IMR-90 (cell line): ENCODE measurements at regions not wholly inside any gene's neighbourhood (a gene's known extent, or its start where the extent isn't known, plus 50 kb on each side); places are given as distances from the start of the nearest gene placed in this dataset.

Experiments
- ATAC-seq: fragments of 200-7000 bp; cut with Tn5 transposase; 2 replicates; pipeline ENCODE4 v1.9.1; 2020; ENCODE audit warnings: low read depth, mild to moderate bottlenecking, moderate library complexity
- BruUV-seq: library from RNA; stranded (reverse); fragments of 400-500 nt; replicated peaks from 2 replicates; lab custom pipeline; 2021; lab: Mats Ljungman, UMichigan
- CTCF ChIA-PET: fragments of 300-600 bp; formaldehyde crosslinking; extraction: SDS; loops from one replicate; lab custom pipeline; 2021; ENCODE audit warnings: antibody characterized with exemption; lab: Yijun Ruan, JAX
- POLR2A ChIA-PET: fragments of 300-600 bp; sonication (Branson Sonifier 250); formaldehyde crosslinking; loops from one replicate; lab custom pipeline; 2022; ENCODE audit warnings: antibody characterized with exemption; ENCODE audit not compliant: unreplicated experiment; lab: Charles Lee
- DNase-seq: peaks from one replicate; pipeline ENCODE4 v3.0.0; 2013
- H2AFZ ChIP-seq: replicated peaks from 2 replicates; pipeline ENCODE3; 2013; ENCODE audit warnings: low read length, mild to moderate bottlenecking; ENCODE audit not compliant: poor library complexity
- H2AK5ac ChIP-seq: 2 replicates; pipeline ENCODE4 v1.6.1; 2013; ENCODE audit warnings: low read depth, low read length, inconsistent platforms
- H2AK9ac ChIP-seq: replicated peaks from 2 replicates; pipeline ENCODE3; 2013; ENCODE audit warnings: mild to moderate bottlenecking, low read depth, low read length, moderate library complexity; ENCODE audit not compliant: poor library complexity
- H2BK120ac ChIP-seq: 2 replicates; pipeline ENCODE4 v1.6.1; 2013; ENCODE audit warnings: low read depth, low read length, inconsistent platforms
- H2BK15ac ChIP-seq: 3 replicates; pipeline ENCODE4 v1.6.1; 2013; ENCODE audit warnings: low read depth, low read length, inconsistent platforms
- H2BK20ac ChIP-seq: 2 replicates; pipeline ENCODE4 v1.6.1; 2013; ENCODE audit warnings: low read depth, mild to moderate bottlenecking, inconsistent platforms, low read length, moderate library complexity
- H2BK5ac ChIP-seq: 2 replicates; pipeline ENCODE4 v1.6.1; 2013; ENCODE audit warnings: mild to moderate bottlenecking, low read depth, low read length, inconsistent platforms; ENCODE audit not compliant: poor library complexity, severe bottlenecking
- H3K14ac ChIP-seq: replicated peaks from 2 replicates; pipeline ENCODE4 v1.6.1; 2013; ENCODE audit warnings: low read depth, low read length, inconsistent platforms
- H3K18ac ChIP-seq: 2 replicates; pipeline ENCODE4 v1.6.1; 2013; ENCODE audit warnings: low read depth, low read length, control low read depth
- H3K23ac ChIP-seq: 2 replicates; pipeline ENCODE4 v1.6.1; 2013; ENCODE audit warnings: low read depth, low read length, inconsistent platforms
- H3K27ac ChIP-seq: 2 replicates; pipeline ENCODE4 v1.5.1; 2013; ENCODE audit warnings: mild to moderate bottlenecking, control low read depth, low read length; ENCODE audit not compliant: insufficient read depth
- H3K27me3 ChIP-seq: 2 replicates; pipeline ENCODE4 v1.6.1; 2013; ENCODE audit warnings: low read length; ENCODE audit not compliant: control insufficient read depth, insufficient read depth
- H3K36me3 ChIP-seq: 2 replicates; pipeline ENCODE4 v1.6.1; 2013; ENCODE audit warnings: low read length, mixed read lengths; ENCODE audit not compliant: control insufficient read depth, insufficient read depth
- H3K4ac ChIP-seq: 2 replicates; pipeline ENCODE4 v1.6.1; 2013; ENCODE audit warnings: low read depth, low read length, inconsistent platforms
- H3K4me1 ChIP-seq: 2 replicates; pipeline ENCODE4 v1.6.1; 2013; ENCODE audit warnings: low read length, mixed read lengths; ENCODE audit not compliant: control insufficient read depth, insufficient read depth
- H3K4me2 ChIP-seq: 2 replicates; pipeline ENCODE4 v1.6.1; 2013; ENCODE audit warnings: low read depth, mild to moderate bottlenecking, control low read depth, low read length, moderate library complexity
- H3K4me3 ChIP-seq: 2 replicates; pipeline ENCODE4 v1.5.1; 2013; ENCODE audit warnings: low read depth, mild to moderate bottlenecking, control low read depth, low read length, moderate library complexity; ENCODE audit not compliant: insufficient read depth
- H3K56ac ChIP-seq: 2 replicates; pipeline ENCODE4 v1.6.1; 2013; ENCODE audit warnings: low read length, inconsistent platforms; ENCODE audit not compliant: insufficient read depth; ENCODE audit errors: extremely low read depth
- H3K79me1 ChIP-seq, 2 experiments: 2 replicates each; pipeline ENCODE4 v1.6.1; 2013; ENCODE audit warnings: low read length in 2 of 2, inconsistent platforms in 1 of 2, low read depth in 1 of 2
- H3K9ac ChIP-seq: 2 replicates; pipeline ENCODE4 v1.6.1; 2013; ENCODE audit warnings: low read depth, low read length, control low read depth
- H3K9me1 ChIP-seq: 2 replicates; pipeline ENCODE4 v1.6.1; 2013; ENCODE audit warnings: low read length, inconsistent platforms; ENCODE audit not compliant: insufficient read depth
- H3K9me3 ChIP-seq: 2 replicates; pipeline ENCODE4 v1.6.1; 2013; ENCODE audit warnings: low read length; ENCODE audit not compliant: control insufficient read depth, insufficient read depth
- H4K20me1 ChIP-seq: 2 replicates; pipeline ENCODE4 v1.6.1; 2013; ENCODE audit warnings: low read length, inconsistent platforms; ENCODE audit not compliant: insufficient read depth
- H4K5ac ChIP-seq: 2 replicates; pipeline ENCODE4 v1.6.1; 2013; ENCODE audit warnings: mild to moderate bottlenecking, low read depth, low read length, control low read depth
- H4K8ac ChIP-seq, 2 experiments: 2 replicates each; pipeline ENCODE4 v1.6.1; 2013; ENCODE audit warnings: low read depth in 2 of 2, low read length in 2 of 2, control low read depth in 1 of 2, inconsistent platforms in 1 of 2
- H4K91ac ChIP-seq: 2 replicates; pipeline ENCODE4 v1.6.1; 2013; ENCODE audit warnings: low read depth, low read length, inconsistent platforms; ENCODE audit not compliant: insufficient read depth
- BHLHE40 ChIP-seq: fragments of 150-350 bp; IDR thresholded peaks from 2 replicates; pipeline ENCODE4 v1.6.1; 2016; ENCODE audit warnings: mild to moderate bottlenecking, low read depth, low read length
- CEBPB ChIP-seq: IDR thresholded peaks from 2 replicates; pipeline ENCODE4 v1.6.1; 2012; ENCODE audit warnings: low read depth, low read length, improper control_type of control experiment
- CHD1 ChIP-seq: IDR thresholded peaks from 2 replicates; pipeline ENCODE4 v1.6.1; 2012; ENCODE audit warnings: low read depth, low read length, improper control_type of control experiment
- MAZ ChIP-seq: IDR thresholded peaks from 2 replicates; pipeline ENCODE4 v1.6.1; 2012; ENCODE audit warnings: low read depth, mild to moderate bottlenecking, low read length, improper control_type of control experiment, moderate library complexity, borderline replicate concordance
- POLR2A ChIP-seq: IDR thresholded peaks from 2 replicates; pipeline ENCODE4 v1.6.1; 2012; ENCODE audit warnings: mild to moderate bottlenecking, low read depth, low read length
- RAD21 ChIP-seq: IDR thresholded peaks from 2 replicates; pipeline ENCODE4 v1.6.1; 2012; ENCODE audit warnings: low read length, improper control_type of control experiment
- RCOR1 ChIP-seq: IDR thresholded peaks from 2 replicates; pipeline ENCODE4 v1.6.1; 2012; ENCODE audit warnings: mild to moderate bottlenecking, low read length, improper control_type of control experiment; ENCODE audit not compliant: insufficient replicate concordance
- RFX5 ChIP-seq: IDR thresholded peaks from 2 replicates; pipeline ENCODE4 v1.8.0; 2012; ENCODE audit warnings: low read depth, mild to moderate bottlenecking, low read length, moderate library complexity
- WGBS, 2 experiments: methylation state at CpG; one replicate each; pipeline versions ENCODE4 v1.1.5 to v1.1.7; 2013; ENCODE audit warnings: missing lambda C conversion rate in 2 of 2; ENCODE audit not compliant: insufficient read length in 1 of 2; ENCODE audit errors: extremely low coverage in 2 of 2; 5-methylcytosine and 5-hydroxymethylcytosine counted together
- dilution Hi-C: fragments of 300-500 bp; cut with HindIII; formaldehyde crosslinking; loops from one replicate; pipeline ENCODE4 v1.14.3; 2018; ENCODE audit warnings: low sequenced_read_pairs; ENCODE audit not compliant: unreplicated experiment
- in situ Hi-C: fragments of 300-500 bp; cut with MboI; formaldehyde crosslinking; loops from 3 replicates; pipeline ENCODE4 v1.14.3; 2019; ENCODE audit warnings: low sequenced_read_pairs, inconsistent platforms, mixed read lengths
- intact Hi-C: fragments of 100-400 bp; cut with micrococcal nuclease; formaldehyde crosslinking; loops from 2 replicates; pipeline ENCODE4 v1.10.0; 2022

DNA sequence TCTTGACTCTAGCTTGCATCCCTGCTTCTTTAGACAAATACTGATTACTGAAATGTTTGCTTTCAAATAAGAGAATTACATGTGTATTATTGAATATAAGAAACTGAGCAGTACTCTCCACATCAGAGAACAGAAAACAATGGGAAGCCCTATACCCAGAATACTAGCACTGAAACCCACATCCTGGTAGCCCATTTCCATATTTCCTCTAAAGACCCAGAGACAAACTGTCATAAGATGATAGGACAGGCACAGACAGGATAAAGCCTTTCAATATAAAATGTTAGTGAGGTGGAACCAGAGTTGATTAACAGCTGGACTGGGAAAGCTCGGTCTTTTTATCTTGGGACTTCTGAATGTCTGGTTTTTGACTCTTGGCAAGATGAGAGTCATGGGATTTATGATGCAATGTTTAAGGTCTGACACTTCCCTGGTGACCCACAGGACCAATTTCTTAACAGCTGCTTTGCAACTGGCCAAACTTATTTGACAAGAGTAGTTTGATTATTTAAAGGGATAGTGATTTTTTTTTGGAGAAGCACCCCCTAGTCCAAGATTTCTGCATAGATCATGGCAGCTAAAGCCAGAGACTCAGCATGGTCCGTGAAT lies 166.9 kb upstream of the ATXN7L3B start:
- intact Hi-C loops = no loop called here
- ATAC-seq = no peak

More for the DNA sequence above, 166.9 kb upstream of the ATXN7L3B start:
- no peak overlapping the region for H4K5ac ChIP-seq
- H3K9ac ChIP-seq = no peak overlapping the region
- H3K4me3 ChIP-seq = no peak overlapping the region
- H3K56ac ChIP-seq = no peak overlapping the region
- no CpG with 5 or more reads among the region's 2 CpGs for WGBS, 2 experiments
- H3K14ac ChIP-seq = no peak overlapping the region
- no peak overlapping the region for H3K18ac ChIP-seq
- H4K8ac ChIP-seq = no peak overlapping the region
- no peak overlapping the region for H3K4me2 ChIP-seq
- H2AFZ ChIP-seq = no peak overlapping the region
- no peaks in the 10 kb centered on the region for H3K9me3 ChIP-seq
- H2AK9ac ChIP-seq = no peak overlapping the region
- H2BK120ac ChIP-seq = no peak overlapping the region
- POLR2A ChIA-PET = no interaction called here
- no peaks in the 10 kb centered on the region for H4K20me1 ChIP-seq
- no peaks in the 10 kb centered on the region for H3K4me1 ChIP-seq
- in situ Hi-C loops (no loop called here), dilution Hi-C loops (no loop called here)
- H3K79me1 ChIP-seq = no peaks in the 10 kb centered on the region
- H2AK5ac ChIP-seq = no peak overlapping the region
- H3K4ac ChIP-seq = no peak overlapping the region
- DNase-seq = no peak
- H4K91ac ChIP-seq = no peak overlapping the region
- BruUV-seq = no TSS peak
- no peak overlapping the region for H2BK15ac ChIP-seq
- H3K27me3 ChIP-seq = no peaks in the 10 kb centered on the region
- H3K27ac ChIP-seq = no peak overlapping the region
- CTCF ChIA-PET = no interaction called here
- TF ChIP-seq BHLHE40 (no peak), RCOR1 (no peak), MAZ (no peak), RFX5 (no peak), POLR2A (no peak), CEBPB (0 out of 2 replicates have a peak, but pooled peaks have one; percentile 3), RAD21 (no peak), CHD1 (no peak)
- H2BK20ac ChIP-seq = no peak overlapping the region
- no peak overlapping the region for H2BK5ac ChIP-seq
- H3K9me1 ChIP-seq = no peaks in the 10 kb centered on the region
- H3K36me3 ChIP-seq = no peaks in the 10 kb centered on the region
- no peak overlapping the region for H3K23ac ChIP-seq
